ENCODE measurements at regions not wholly inside any gene's neighbourhood (a gene's known extent, or its start where the extent isn't known, plus 50 kb on each side); places are given as distances from the start of the nearest gene placed in this dataset.
A peak's percentile ranks its signal among the peaks of the same experiment; 100 is the strongest.

- DNase-seq (ENCODE audit: low spot score) (no peak), ATAC-seq (no peak)
- Mint-ChIP-seq H3K27ac (no peak overlapping the region), H3K9me3 (peaks cover 1% of the 10 kb centered on the region; the same call in 2 of the 3 replicates), H3K4me3 (no peak overlapping the region), H3K27me3 (ENCODE audit: insufficient read depth, low read depth, poor library complexity) (no peaks in the 10 kb centered on the region), H3K4me1 (peaks cover 9% of the 10 kb centered on the region; the same call in 2 of the 3 replicates), H3K36me3 (ENCODE audit: low read depth) (no peaks in the 10 kb centered on the region)
- Histone ChIP-seq H4K20me1 (replicated peaks; ENCODE audit: insufficient read depth) (no peaks in the 10 kb centered on the region), H3K27me3 (ENCODE audit: insufficient read depth) (no peaks in the 10 kb centered on the region), H3K4me2 (no peak overlapping the region), H3K4me1 (ENCODE audit: insufficient read depth) (0 out of 2 replicates have a peak, but pooled peaks cover 6% of the 10 kb centered on the region), H3K9me2 (ENCODE audit: insufficient read depth) (no peaks in the 10 kb centered on the region; the same call in 1 of the 2 replicates), H3K27ac (ENCODE audit: low read depth) (no peak overlapping the region), H3K4me3 (no peak overlapping the region), H2AFZ (peak overlapping the region; percentile 60; the same call in 1 of the 2 replicates), H3K36me3 (ENCODE audit: insufficient read depth) (no peaks in the 10 kb centered on the region), H3F3A (replicated peaks; ENCODE audit: low read depth) (no peaks in the 10 kb centered on the region), H3K79me2 (replicated peaks; ENCODE audit: insufficient read depth) (no peaks in the 10 kb centered on the region)
- no peak for TF ChIP-seq POLR2AphosphoS5 (IDR thresholded peaks at IDR 0.05; ENCODE audit: low read depth)
- TF ChIP-seq ETS1 (IDR thresholded peaks at IDR 0.05) = no peak
- no peak for TF ChIP-seq STAT1 (IDR thresholded peaks at IDR 0.05; ENCODE audit: unreplicated experiment)
- TF ChIP-seq, protein P1, sequence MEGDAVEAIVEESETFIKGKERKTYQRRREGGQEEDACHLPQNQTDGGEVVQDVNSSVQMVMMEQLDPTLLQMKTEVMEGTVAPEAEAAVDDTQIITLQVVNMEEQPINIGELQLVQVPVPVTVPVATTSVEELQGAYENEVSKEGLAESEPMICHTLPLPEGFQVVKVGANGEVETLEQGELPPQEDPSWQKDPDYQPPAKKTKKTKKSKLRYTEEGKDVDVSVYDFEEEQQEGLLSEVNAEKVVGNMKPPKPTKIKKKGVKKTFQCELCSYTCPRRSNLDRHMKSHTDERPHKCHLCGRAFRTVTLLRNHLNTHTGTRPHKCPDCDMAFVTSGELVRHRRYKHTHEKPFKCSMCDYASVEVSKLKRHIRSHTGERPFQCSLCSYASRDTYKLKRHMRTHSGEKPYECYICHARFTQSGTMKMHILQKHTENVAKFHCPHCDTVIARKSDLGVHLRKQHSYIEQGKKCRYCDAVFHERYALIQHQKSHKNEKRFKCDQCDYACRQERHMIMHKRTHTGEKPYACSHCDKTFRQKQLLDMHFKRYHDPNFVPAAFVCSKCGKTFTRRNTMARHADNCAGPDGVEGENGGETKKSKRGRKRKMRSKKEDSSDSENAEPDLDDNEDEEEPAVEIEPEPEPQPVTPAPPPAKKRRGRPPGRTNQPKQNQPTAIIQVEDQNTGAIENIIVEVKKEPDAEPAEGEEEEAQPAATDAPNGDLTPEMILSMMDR (conservative IDR thresholded peaks at IDR 0.05; ENCODE audit: low read depth in 2 of 2) = no peak
- TF ChIP-seq ZNF114 (CRISPR knock-in tag; IDR thresholded peaks at IDR 0.05) = no peak
- TF ChIP-seq ZNF331 (CRISPR knock-in tag; IDR thresholded peaks at IDR 0.05; ENCODE audit: low read depth) = no peak
- TF ChIP-seq, protein P2, sequence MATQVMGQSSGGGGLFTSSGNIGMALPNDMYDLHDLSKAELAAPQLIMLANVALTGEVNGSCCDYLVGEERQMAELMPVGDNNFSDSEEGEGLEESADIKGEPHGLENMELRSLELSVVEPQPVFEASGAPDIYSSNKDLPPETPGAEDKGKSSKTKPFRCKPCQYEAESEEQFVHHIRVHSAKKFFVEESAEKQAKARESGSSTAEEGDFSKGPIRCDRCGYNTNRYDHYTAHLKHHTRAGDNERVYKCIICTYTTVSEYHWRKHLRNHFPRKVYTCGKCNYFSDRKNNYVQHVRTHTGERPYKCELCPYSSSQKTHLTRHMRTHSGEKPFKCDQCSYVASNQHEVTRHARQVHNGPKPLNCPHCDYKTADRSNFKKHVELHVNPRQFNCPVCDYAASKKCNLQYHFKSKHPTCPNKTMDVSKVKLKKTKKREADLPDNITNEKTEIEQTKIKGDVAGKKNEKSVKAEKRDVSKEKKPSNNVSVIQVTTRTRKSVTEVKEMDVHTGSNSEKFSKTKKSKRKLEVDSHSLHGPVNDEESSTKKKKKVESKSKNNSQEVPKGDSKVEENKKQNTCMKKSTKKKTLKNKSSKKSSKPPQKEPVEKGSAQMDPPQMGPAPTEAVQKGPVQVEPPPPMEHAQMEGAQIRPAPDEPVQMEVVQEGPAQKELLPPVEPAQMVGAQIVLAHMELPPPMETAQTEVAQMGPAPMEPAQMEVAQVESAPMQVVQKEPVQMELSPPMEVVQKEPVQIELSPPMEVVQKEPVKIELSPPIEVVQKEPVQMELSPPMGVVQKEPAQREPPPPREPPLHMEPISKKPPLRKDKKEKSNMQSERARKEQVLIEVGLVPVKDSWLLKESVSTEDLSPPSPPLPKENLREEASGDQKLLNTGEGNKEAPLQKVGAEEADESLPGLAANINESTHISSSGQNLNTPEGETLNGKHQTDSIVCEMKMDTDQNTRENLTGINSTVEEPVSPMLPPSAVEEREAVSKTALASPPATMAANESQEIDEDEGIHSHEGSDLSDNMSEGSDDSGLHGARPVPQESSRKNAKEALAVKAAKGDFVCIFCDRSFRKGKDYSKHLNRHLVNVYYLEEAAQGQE (IDR thresholded peaks at IDR 0.05; ENCODE audit: unreplicated experiment) = no peak
- no peak for TF ChIP-seq NANOG (IDR thresholded peaks at IDR 0.05; ENCODE audit: borderline replicate concordance)
- no peak for TF ChIP-seq CREB1 (CRISPR knock-in tag; IDR thresholded peaks at IDR 0.05; ENCODE audit: low read depth)
- no peak for TF ChIP-seq EZH2 (IDR thresholded peaks at IDR 0.05; ENCODE audit: low read depth, unreplicated experiment)
- TF ChIP-seq ZNF462 (CRISPR knock-in tag; IDR thresholded peaks at IDR 0.05) = no peak
- TF ChIP-seq JUNB (IDR thresholded peaks at IDR 0.05; ENCODE audit: unreplicated experiment) = no peak
- no peak for TF ChIP-seq EZH2phosphoT487 (IDR thresholded peaks at IDR 0.05; ENCODE audit: unreplicated experiment)
Measured at GRCh38 chr6:62808565-62809293, 402.5 kb upstream of the FKBP1C start.

All from GM23338 (cell line).